IPS DF 19.7 (cell line): ENCODE measurements at regions not wholly inside any gene's neighbourhood (a gene's known extent, or its start where the extent isn't known, plus 50 kb on each side); places are given as distances from the start of the nearest gene placed in this dataset.
"Not testable (repeated sequence)": the region's sequence is repeated elsewhere in the genome, so short reads cannot be mapped to it uniquely, and the experiment has no call there.

Experiments
- DNase-seq: peaks from one replicate; pipeline ENCODE4 v3.0.0-alpha.2; 2013; ENCODE audit warnings: low read depth, low spot score

- DNase-seq, result no peak
Measured at GRCh38 chr12:131340616-131341210, 370.2 kb upstream of the SFSWAP start.

- DNase-seq, result not testable (repeated sequence)
Measured at GRCh38 chr12:131341608-131342007, 369.3 kb upstream of the SFSWAP start.

- DNase-seq, result not testable (repeated sequence)
Measured at GRCh38 chr12:131343436-131343835, 367.5 kb upstream of the SFSWAP start.

- not testable (repeated sequence) for DNase-seq
Measured at GRCh38 chr12:131344715-131345520, 366.0 kb upstream of the SFSWAP start.

- DNase-seq, result no peak
Measured at GRCh38 chr12:131345521-131346436, 365.1 kb upstream of the SFSWAP start.

- DNase-seq, result no peak
Measured at GRCh38 chr12:131346555-131347344, 364.1 kb upstream of the SFSWAP start.

GRCh38 chr12:131347345-131347714, 363.6 kb upstream of the SFSWAP start:
- DNase-seq, result no peak

GRCh38 chr12:131347732-131348131, 363.2 kb upstream of the SFSWAP start:
- DNase-seq, result no peak

GRCh38 chr12:131348231-131348630, 362.7 kb upstream of the SFSWAP start:
- no peak for DNase-seq

GRCh38 chr12:131348646-131349045, 362.2 kb upstream of the SFSWAP start:
- no peak for DNase-seq

- no peak for DNase-seq
Measured at GRCh38 chr12:131349397-131350127, 361.3 kb upstream of the SFSWAP start.

GRCh38 chr12:131350943-131351318, 360.0 kb upstream of the SFSWAP start:
- no peak for DNase-seq

- DNase-seq, result no peak
Measured at GRCh38 chr12:131351319-131352028, 359.4 kb upstream of the SFSWAP start.

GRCh38 chr12:131352296-131352900, 358.5 kb upstream of the SFSWAP start:
- DNase-seq, result no peak

GRCh38 chr12:131353376-131353775, 357.5 kb upstream of the SFSWAP start:
- no peak for DNase-seq

- DNase-seq, result no peak
Measured at GRCh38 chr12:131353826-131354225, 357.1 kb upstream of the SFSWAP start.

GRCh38 chr12:131355361-131356245, 355.3 kb upstream of the SFSWAP start:
- DNase-seq, result no peak

- no peak for DNase-seq
Measured at GRCh38 chr12:131356485-131357184, 354.3 kb upstream of the SFSWAP start.
